Esophagus muscularis mucosa (tissue), 3 donors: ENCODE measurements at regions not wholly inside any gene's neighbourhood (a gene's known extent, or its start where the extent isn't known, plus 50 kb on each side); places are given as distances from the start of the nearest gene placed in this dataset.

ENCODE experiments used
- CTCF ChIP-seq, 3 experiments: fragments of 200-600 bp in 2 of 3; fragments of 450-650 bp in 1 of 3; sonication (generic) in 2 of 3; IDR thresholded peaks; one replicate each; pipeline ENCODE4 v1.5.1; 2017 to 2019; ENCODE audit warnings: antibody characterized with exemption in 3 of 3, mild to moderate bottlenecking in 2 of 3, moderate library complexity in 1 of 3
- POLR2A ChIP-seq: fragments of 450-650 bp; IDR thresholded peaks from one replicate; pipeline ENCODE4 v1.6.1; 2017; ENCODE audit warnings: antibody characterized with exemption, moderate library complexity, mild to moderate bottlenecking, low read depth

- no peak for TF ChIP-seq CTCF (IDR thresholded peaks at IDR 0.05)
- no peak for TF ChIP-seq POLR2A
Measured at GRCh38 chr11:15406851-15407351, 292.2 kb downstream of the INSC start.
